Activated naive CD8-positive, alpha-beta T cell treated with anti-CD3 and anti-CD28 coated beads, Interleukin-2, amount 50 U/mL, for 24 hours (primary cell): ENCODE measurements at regions not wholly inside any gene's neighbourhood (a gene's known extent, or its start where the extent isn't known, plus 50 kb on each side); places are given as distances from the start of the nearest gene placed in this dataset.
"Not testable (repeated sequence)": the region's sequence is repeated elsewhere in the genome, so short reads cannot be mapped to it uniquely, and the experiment has no call there.

Source experiments
- ATAC-seq: fragments of 150-1000 bp; cut with Tn5 transposase; one replicate; pipeline ENCODE4 v1.10.0; 2021
- DNase-seq: peaks from one replicate; pipeline ENCODE4 v3.0.0; 2021
- H3K27ac Mint-ChIP-seq: one replicate; pipeline ENCODE4 v1.8.0; 2021; ENCODE audit warnings: mild to moderate bottlenecking, mixed read lengths
- H3K27me3 Mint-ChIP-seq: one replicate; pipeline ENCODE4 v1.8.0; 2021; ENCODE audit warnings: mixed read lengths
- H3K36me3 Mint-ChIP-seq: one replicate; pipeline ENCODE4 v1.8.0; 2021; ENCODE audit warnings: low read depth, mixed read lengths
- H3K4me1 Mint-ChIP-seq: one replicate; pipeline ENCODE4 v1.8.0; 2021; ENCODE audit warnings: mixed read lengths
- H3K4me3 Mint-ChIP-seq: one replicate; pipeline ENCODE4 v1.8.0; 2021; ENCODE audit warnings: mild to moderate bottlenecking, moderate library complexity, mixed read lengths
- H3K9me3 Mint-ChIP-seq: one replicate; pipeline ENCODE4 v1.8.0; 2021; ENCODE audit warnings: mixed read lengths

DNA sequence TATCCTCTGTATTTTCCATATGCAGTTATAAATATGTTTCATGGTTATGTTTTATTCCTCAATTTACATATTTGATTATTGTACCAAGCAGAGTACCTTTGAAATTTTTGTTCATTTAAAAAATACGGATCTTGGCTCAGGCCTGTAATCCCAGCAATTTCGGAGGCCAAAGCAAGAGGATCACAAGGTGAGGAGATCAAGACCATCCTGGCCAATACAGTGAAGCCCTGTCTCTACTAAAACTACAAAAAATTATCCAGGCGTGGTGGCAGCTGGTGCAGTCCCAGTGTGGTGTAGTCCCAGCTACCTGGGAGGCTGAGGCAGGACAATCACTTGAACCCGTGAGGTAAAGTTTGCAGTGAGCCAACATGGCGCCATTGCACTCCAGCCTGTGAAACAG lies 251.2 kb upstream of the TPTE start:
- H3K27ac Mint-ChIP-seq, DNase-seq, H3K27me3 Mint-ChIP-seq, H3K4me3 Mint-ChIP-seq, H3K4me1 Mint-ChIP-seq, H3K36me3 Mint-ChIP-seq: not testable (repeated sequence)
- peak; percentile 45 for ATAC-seq
- H3K9me3 Mint-ChIP-seq, result peaks cover 18% of the 10 kb centered on the region

DNA sequence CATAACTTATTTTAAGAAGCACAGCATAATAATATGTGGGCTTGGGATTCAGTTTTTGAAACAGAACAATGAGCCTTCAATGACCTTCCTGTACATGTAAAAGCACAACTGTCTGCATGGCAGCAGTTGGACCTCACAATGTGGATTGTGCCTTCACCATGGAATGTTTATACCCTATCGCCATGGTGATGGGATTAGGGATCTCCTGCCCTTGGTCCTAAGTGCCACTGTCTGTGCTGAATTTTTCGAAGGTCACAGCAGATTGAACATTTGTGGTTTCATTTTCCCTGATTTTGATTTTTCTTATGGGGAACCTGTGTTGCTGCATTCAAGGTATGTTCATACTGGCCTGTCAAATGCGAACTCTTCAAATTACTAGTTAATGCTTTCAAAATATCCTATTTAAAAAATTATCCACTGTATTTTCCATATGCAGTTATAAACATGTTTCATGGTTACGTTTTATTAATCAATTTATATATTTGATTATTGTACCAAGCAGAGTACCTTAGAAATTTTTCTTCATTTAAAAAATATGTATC lies 249.6 kb upstream of the TPTE start:
- not testable (repeated sequence) for H3K27me3 Mint-ChIP-seq, H3K36me3 Mint-ChIP-seq, H3K27ac Mint-ChIP-seq, ATAC-seq, H3K4me3 Mint-ChIP-seq, DNase-seq, H3K4me1 Mint-ChIP-seq
- peaks cover 18% of the 10 kb centered on the region for H3K9me3 Mint-ChIP-seq

DNA sequence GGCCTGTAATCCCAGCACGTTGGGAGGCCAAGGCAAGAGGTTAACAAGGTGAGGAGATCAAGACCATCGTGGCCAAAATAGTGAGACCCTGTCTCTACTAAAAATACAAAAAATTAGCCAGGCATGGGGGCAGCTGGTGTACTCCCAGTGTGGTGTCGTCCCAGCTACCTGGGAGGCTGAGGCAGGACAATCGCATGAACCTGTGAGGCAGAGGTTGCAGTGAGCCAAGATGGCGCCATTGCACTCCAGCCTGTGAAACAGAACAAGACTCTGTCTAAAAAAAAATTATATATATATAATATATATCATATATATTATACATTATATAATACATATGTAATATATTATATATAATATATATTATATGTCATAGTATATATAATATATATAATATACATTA lies 249.2 kb upstream of the TPTE start:
- Mint-ChIP-seq H3K9me3 (peaks cover 18% of the 10 kb centered on the region), H3K4me3 (no peak overlapping the region), H3K27me3 (no peaks in the 10 kb centered on the region), H3K27ac (no peak overlapping the region), H3K36me3 (peaks cover 1% of the 10 kb centered on the region), H3K4me1 (no peaks in the 10 kb centered on the region)
- DNase-seq (no peak), ATAC-seq (peak; percentile 88)

DNA sequence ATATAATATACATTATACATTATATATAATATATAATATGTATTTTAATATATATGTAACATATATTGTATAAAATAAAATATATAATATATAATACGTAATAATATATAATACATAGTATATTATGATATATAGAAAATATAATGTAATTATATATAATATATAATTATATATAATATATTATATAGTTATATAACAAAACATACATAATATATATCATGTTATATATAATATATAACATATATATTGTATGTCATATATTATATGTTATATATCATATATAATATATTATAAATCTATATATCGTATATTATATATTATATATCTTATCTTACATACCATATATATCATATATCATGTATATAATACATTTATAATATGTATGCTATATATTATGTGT lies 248.2 kb upstream of the TPTE start:
- H3K36me3 Mint-ChIP-seq, result peaks cover 1% of the 10 kb centered on the region
- H3K27me3 Mint-ChIP-seq, result no peaks in the 10 kb centered on the region

DNA sequence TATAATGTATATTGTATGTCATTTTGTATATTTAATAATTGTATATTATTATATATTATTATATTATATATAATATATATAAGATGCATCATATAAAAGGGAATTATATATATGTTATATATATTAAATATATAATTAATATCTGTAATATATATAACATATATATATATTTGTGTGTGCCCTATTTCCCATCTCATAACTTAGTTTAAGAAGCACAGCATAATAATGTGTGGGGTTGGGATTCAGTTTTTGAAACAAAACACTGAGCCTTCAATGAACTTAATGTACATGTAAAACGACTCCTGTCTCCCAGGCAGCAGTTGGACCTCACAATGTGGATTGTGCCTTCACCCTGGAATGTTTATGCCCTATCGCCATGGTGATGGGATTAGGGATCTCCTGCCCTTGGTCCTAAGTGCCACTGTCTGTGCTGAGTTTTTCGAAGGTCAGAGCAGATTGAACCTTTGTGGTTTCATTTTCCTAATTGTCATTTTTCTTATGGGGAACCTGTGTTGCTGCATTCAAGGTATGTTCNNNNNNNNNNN lies 247.5 kb upstream of the TPTE start:
- H3K27me3 Mint-ChIP-seq, H3K4me3 Mint-ChIP-seq, H3K36me3 Mint-ChIP-seq, H3K27ac Mint-ChIP-seq, H3K4me1 Mint-ChIP-seq: not testable (repeated sequence)
- DNase-seq (peak; percentile 6), ATAC-seq (peak; percentile 84)
- H3K9me3 Mint-ChIP-seq, result peaks cover 18% of the 10 kb centered on the region

More for the DNA sequence above, 248.2 kb upstream of the TPTE start:
- ATAC-seq (no peak), DNase-seq (no peak)
- H3K27ac Mint-ChIP-seq, result no peak overlapping the region
- peaks cover 18% of the 10 kb centered on the region for H3K9me3 Mint-ChIP-seq
- no peak overlapping the region for H3K4me3 Mint-ChIP-seq
- H3K4me1 Mint-ChIP-seq, result no peaks in the 10 kb centered on the region
